HUES48 (cell line): ENCODE measurements at regions not wholly inside any gene's neighbourhood (a gene's known extent, or its start where the extent isn't known, plus 50 kb on each side); places are given as distances from the start of the nearest gene placed in this dataset.

Experiments used
- H3K27ac ChIP-seq: one replicate; pipeline ENCODE4 v1.7.0; 2013; ENCODE audit warnings: low read depth, low read length, inconsistent platforms
- H3K27me3 ChIP-seq: 2 replicates; pipeline ENCODE4 v1.6.1; 2013; ENCODE audit warnings: mild to moderate bottlenecking, low read length; ENCODE audit not compliant: control insufficient read depth, insufficient read depth
- H3K36me3 ChIP-seq: 2 replicates; pipeline ENCODE4 v1.6.1; 2013; ENCODE audit warnings: low read length; ENCODE audit not compliant: control insufficient read depth, insufficient read depth
- H3K4me1 ChIP-seq: 2 replicates; pipeline ENCODE4 v1.6.1; 2013; ENCODE audit warnings: mild to moderate bottlenecking, low read length; ENCODE audit not compliant: control insufficient read depth, insufficient read depth
- H3K4me3 ChIP-seq: 2 replicates; pipeline ENCODE4 v1.5.1; 2013; ENCODE audit warnings: mild to moderate bottlenecking, low read depth, low read length
- H3K9ac ChIP-seq: 2 replicates; pipeline ENCODE4 v1.6.1; 2013; ENCODE audit warnings: mild to moderate bottlenecking, low read depth, low read length, moderate library complexity
- H3K9me3 ChIP-seq: 2 replicates; pipeline ENCODE4 v1.6.1; 2013; ENCODE audit warnings: low read length; ENCODE audit not compliant: control insufficient read depth, insufficient read depth

DNA sequence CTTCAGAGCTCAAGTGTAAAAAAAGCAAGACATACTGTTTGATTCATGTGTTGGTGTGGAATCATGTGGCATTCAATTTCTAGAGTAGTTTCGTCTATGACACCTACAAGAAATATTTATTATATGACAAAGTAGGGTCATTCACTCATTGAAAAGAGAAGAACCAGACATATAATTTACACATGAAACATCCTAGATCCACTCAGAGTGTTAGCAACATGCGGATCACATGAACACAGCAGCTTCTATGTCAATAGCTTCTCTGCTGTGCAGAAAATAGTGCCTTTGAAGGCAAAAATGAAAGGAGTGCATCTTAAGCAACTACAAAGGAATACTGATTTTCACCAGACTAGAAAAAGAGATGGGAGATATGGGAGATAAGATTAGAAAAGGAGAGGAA, 569.8 kb downstream of the RPS29 start:
- H3K9me3 ChIP-seq, result no peaks in the 10 kb centered on the region
- H3K9ac ChIP-seq, result no peak overlapping the region
- no peaks in the 10 kb centered on the region for H3K27me3 ChIP-seq
- no peaks in the 10 kb centered on the region for H3K36me3 ChIP-seq
- 0 out of 2 replicates have a peak, but pooled peaks cover 2% of the 10 kb centered on the region for H3K4me1 ChIP-seq
- H3K4me3 ChIP-seq, result no peak overlapping the region
- no peak overlapping the region for H3K27ac ChIP-seq

- H3K4me1 ChIP-seq, result peaks cover 8% of the 10 kb centered on the region; the same call in 1 of the 2 replicates
Measured at GRCh38 chr14:49014476-49014875, 571.7 kb downstream of the RPS29 start.

DNA sequence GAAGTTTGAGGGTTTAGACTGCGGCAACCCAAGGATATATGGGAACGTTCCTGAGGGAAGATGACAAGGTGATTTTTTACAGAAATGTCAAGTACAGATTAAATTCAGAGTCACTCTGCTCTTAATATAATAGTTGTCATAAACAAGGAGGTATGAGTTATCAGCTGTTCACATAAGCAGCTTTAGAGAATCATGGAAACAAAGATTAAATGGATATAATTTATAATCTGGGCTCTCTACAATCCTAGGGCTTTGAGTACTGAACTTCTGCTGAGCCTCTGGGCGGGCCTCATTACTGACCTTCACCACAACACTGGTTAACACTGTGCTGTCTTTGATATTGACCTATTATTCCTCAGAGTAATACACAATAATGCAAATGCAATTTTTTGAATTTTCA, 577.8 kb downstream of the RPS29 start:
- Histone ChIP-seq H3K27ac (no peak overlapping the region), H3K36me3 (no peaks in the 10 kb centered on the region), H3K27me3 (no peaks in the 10 kb centered on the region), H3K4me1 (peaks cover 8% of the 10 kb centered on the region; the same call in 1 of the 2 replicates), H3K9me3 (no peaks in the 10 kb centered on the region), H3K9ac (no peak overlapping the region), H3K4me3 (no peak overlapping the region)

More at GRCh38 chr14:49014476-49014875, 571.7 kb downstream of the RPS29 start:
- H3K9ac ChIP-seq, result no peak overlapping the region
- no peak overlapping the region for H3K4me3 ChIP-seq
- H3K9me3 ChIP-seq, result no peaks in the 10 kb centered on the region
- H3K27me3 ChIP-seq, result no peaks in the 10 kb centered on the region
- H3K36me3 ChIP-seq, result no peaks in the 10 kb centered on the region
- H3K27ac ChIP-seq, result no peak overlapping the region

- Histone ChIP-seq H3K27ac (no peak overlapping the region), H3K27me3 (no peaks in the 10 kb centered on the region), H3K4me1 (no peaks in the 10 kb centered on the region), H3K9me3 (no peaks in the 10 kb centered on the region), H3K4me3 (no peak overlapping the region), H3K9ac (no peak overlapping the region), H3K36me3 (no peaks in the 10 kb centered on the region)
Measured at GRCh38 chr14:48991141-48991540, 595.0 kb downstream of the RPS29 start.

GRCh38 chr14:48983351-48983888, 602.8 kb downstream of the RPS29 start:
- no peaks in the 10 kb centered on the region for H3K27me3 ChIP-seq
- H3K9ac ChIP-seq, result no peak overlapping the region
- no peaks in the 10 kb centered on the region for H3K4me1 ChIP-seq
- no peaks in the 10 kb centered on the region for H3K36me3 ChIP-seq
- no peaks in the 10 kb centered on the region for H3K9me3 ChIP-seq
- H3K4me3 ChIP-seq, result no peak overlapping the region
- no peak overlapping the region for H3K27ac ChIP-seq

GRCh38 chr14:48974994-48975393, 611.2 kb downstream of the RPS29 start:
- Histone ChIP-seq H3K9ac (no peak overlapping the region), H3K4me1 (no peaks in the 10 kb centered on the region), H3K27me3 (no peaks in the 10 kb centered on the region), H3K27ac (no peak overlapping the region), H3K36me3 (no peaks in the 10 kb centered on the region), H3K4me3 (no peak overlapping the region), H3K9me3 (no peaks in the 10 kb centered on the region)

GRCh38 chr14:48973151-48973550, 613.0 kb downstream of the RPS29 start:
- Histone ChIP-seq H3K27ac (no peak overlapping the region), H3K9me3 (no peaks in the 10 kb centered on the region), H3K4me1 (no peaks in the 10 kb centered on the region), H3K4me3 (no peak overlapping the region), H3K27me3 (no peaks in the 10 kb centered on the region), H3K36me3 (no peaks in the 10 kb centered on the region), H3K9ac (no peak overlapping the region)

DNA sequence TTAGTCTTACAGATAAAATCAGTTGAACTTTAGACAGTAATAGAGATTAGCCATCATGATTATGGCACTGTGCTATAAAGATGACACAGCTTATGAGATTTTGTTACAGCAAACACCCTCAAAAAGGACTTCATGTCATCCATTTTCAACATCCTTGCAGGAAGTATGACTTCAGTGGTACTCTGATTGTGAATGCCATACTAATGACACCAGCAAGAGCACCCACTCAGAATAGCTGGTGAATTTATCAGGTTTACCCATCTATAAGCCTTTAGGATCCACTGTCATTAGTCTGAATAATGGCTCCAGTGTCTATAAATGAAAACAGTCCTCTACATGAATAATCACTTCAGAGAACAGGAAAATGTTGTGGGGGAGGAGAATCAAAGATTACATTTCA, 615.2 kb downstream of the RPS29 start:
- H3K36me3 ChIP-seq, result no peaks in the 10 kb centered on the region
- no peaks in the 10 kb centered on the region for H3K9me3 ChIP-seq
- no peaks in the 10 kb centered on the region for H3K4me1 ChIP-seq
- H3K27me3 ChIP-seq, result no peaks in the 10 kb centered on the region
- no peak overlapping the region for H3K9ac ChIP-seq
- H3K27ac ChIP-seq, result no peak overlapping the region
- no peak overlapping the region for H3K4me3 ChIP-seq

DNA sequence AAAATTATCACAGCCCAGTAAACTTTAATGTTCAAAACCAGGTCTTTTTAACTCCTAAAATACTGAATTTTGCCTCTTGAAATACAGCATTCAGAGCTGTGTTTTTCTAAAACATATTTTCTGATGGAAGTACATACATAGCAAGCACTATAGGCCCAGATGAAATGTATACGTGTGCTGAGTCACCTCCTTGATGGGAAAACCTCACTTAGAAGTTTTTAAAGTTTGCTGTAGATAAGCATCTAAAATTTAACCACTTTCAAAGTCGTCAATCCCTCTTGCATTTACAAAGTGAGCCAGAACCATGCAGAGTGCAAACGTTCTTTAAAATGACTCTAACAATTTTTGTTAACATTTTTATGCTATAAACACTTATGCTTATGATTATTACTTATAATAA, 618.8 kb downstream of the RPS29 start:
- Histone ChIP-seq H3K9me3 (no peaks in the 10 kb centered on the region), H3K27ac (no peak overlapping the region), H3K4me3 (no peak overlapping the region), H3K27me3 (no peaks in the 10 kb centered on the region), H3K9ac (no peak overlapping the region), H3K4me1 (no peaks in the 10 kb centered on the region), H3K36me3 (no peaks in the 10 kb centered on the region)

DNA sequence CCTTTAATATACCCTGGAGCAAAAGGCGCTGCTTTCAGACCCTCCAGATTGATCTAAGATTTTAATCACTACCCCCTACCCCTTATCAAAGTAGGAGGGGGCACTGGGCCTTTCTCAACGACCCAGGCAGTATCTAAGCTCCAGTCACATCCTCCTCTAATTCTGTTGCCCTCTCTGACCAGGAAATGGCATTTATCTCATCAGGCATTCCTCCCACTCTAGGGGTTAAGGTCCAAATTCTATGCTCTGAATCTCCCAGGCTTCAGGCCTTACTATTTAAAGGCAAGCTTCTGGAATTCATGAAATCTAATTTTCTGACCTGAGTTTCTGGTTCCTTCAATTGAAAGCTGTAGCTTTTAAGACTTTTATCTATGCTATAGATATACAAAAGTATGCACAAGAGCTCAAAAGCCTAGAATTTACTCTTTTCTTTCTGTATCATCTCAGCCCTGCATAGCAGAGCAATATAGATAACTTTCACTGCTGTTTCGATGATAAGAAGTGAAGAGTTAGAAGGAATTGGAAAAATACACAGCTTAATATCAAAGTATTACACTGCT, 622.9 kb downstream of the RPS29 start:
- H3K9ac ChIP-seq, result no peak overlapping the region
- H3K4me3 ChIP-seq, result no peak overlapping the region
- no peaks in the 10 kb centered on the region for H3K9me3 ChIP-seq
- H3K36me3 ChIP-seq, result no peaks in the 10 kb centered on the region
- no peak overlapping the region for H3K27ac ChIP-seq
- no peaks in the 10 kb centered on the region for H3K27me3 ChIP-seq
- no peaks in the 10 kb centered on the region for H3K4me1 ChIP-seq

- Histone ChIP-seq H3K27ac (no peak overlapping the region), H3K27me3 (no peaks in the 10 kb centered on the region), H3K9me3 (no peaks in the 10 kb centered on the region), H3K9ac (no peak overlapping the region), H3K36me3 (no peaks in the 10 kb centered on the region), H3K4me1 (no peaks in the 10 kb centered on the region), H3K4me3 (no peak overlapping the region)
Measured at GRCh38 chr14:48957486-48957885, 628.7 kb downstream of the RPS29 start.
